Mucosa of descending colon (tissue), 3 donors: ENCODE measurements at regions not wholly inside any gene's neighbourhood (a gene's known extent, or its start where the extent isn't known, plus 50 kb on each side); places are given as distances from the start of the nearest gene placed in this dataset.
"Not testable (repeated sequence)": the region's sequence is repeated elsewhere in the genome, so short reads cannot be mapped to it uniquely, and the experiment has no call there.

ENCODE experiments used
- ATAC-seq: fragments of 200-7000 bp; cut with Tn5 transposase; one replicate; pipeline ENCODE4 v1.9.1; 2020; ENCODE audit warnings: mild to moderate bottlenecking, moderate library complexity
- DNase-seq, 3 donors: peaks; one replicate each; pipeline ENCODE4 v3.0.0-alpha.2; 2020
- H3K36me3 ChIP-seq: fragments of 200-600 bp; one replicate; pipeline ENCODE4 v1.8.0; 2021; ENCODE audit warnings: low read depth, mild to moderate bottlenecking
- H3K4me1 ChIP-seq: fragments of 200-600 bp; one replicate; pipeline ENCODE4 v1.8.0; 2021; ENCODE audit warnings: low read depth, mild to moderate bottlenecking
- H3K4me3 ChIP-seq: fragments of 200-600 bp; one replicate; pipeline ENCODE4 v1.8.0; 2021; ENCODE audit warnings: mild to moderate bottlenecking
- H3K9me3 ChIP-seq: fragments of 200-600 bp; one replicate; pipeline ENCODE4 v1.8.0; 2021; ENCODE audit warnings: mild to moderate bottlenecking
- CTCF ChIP-seq: fragments of 200-600 bp; IDR thresholded peaks from one replicate; pipeline ENCODE4 v1.8.0; 2022; ENCODE audit warnings: antibody characterized with exemption, mild to moderate bottlenecking
- intact Hi-C, 2 donors: fragments of 100-400 bp; cut with DNase I in 1 of 2; cut with micrococcal nuclease in 1 of 2; formaldehyde crosslinking; loops; one replicate each; pipeline versions ENCODE4 v1.11.0 to v1.11.1; 2022; cut with DNase I, micrococcal nuclease
- donor health status: DM: no; HTN: no; CAD: no; lungs with moderate emphysema.
- donor health status: DM: no; HTN: no; CAD: no.
- donor health status: DM: no; HTN: yes; CAD: no.

GRCh38 chr10:129199826-129200225 is 267.2 kb upstream of the MGMT start:
- no peak for TF ChIP-seq CTCF
- intact Hi-C loops, result no loop called here
- DNase-seq, result no peak

GRCh38 chr10:129203819-129204218 is 263.2 kb upstream of the MGMT start:
- H3K4me3 ChIP-seq, result no peak overlapping the region
- DNase-seq (no peak), ATAC-seq (no peak)
- TF ChIP-seq CTCF, result no peak
- H3K36me3 ChIP-seq, result no peaks in the 10 kb centered on the region
- H3K9me3 ChIP-seq, result no peaks in the 10 kb centered on the region
- intact Hi-C loops, result no loop called here
- H3K4me1 ChIP-seq, result no peaks in the 10 kb centered on the region

More at GRCh38 chr10:129199826-129200225, 267.2 kb upstream of the MGMT start:
- Histone ChIP-seq H3K36me3 (no peaks in the 10 kb centered on the region), H3K4me3 (no peak overlapping the region), H3K9me3 (no peaks in the 10 kb centered on the region), H3K4me1 (no peaks in the 10 kb centered on the region)
- ATAC-seq, result no peak

GRCh38 chr10:129207297-129207696 is 259.7 kb upstream of the MGMT start:
- Histone ChIP-seq H3K36me3 (no peaks in the 10 kb centered on the region), H3K4me1 (no peaks in the 10 kb centered on the region), H3K4me3 (no peak overlapping the region), H3K9me3 (no peaks in the 10 kb centered on the region)
- TF ChIP-seq CTCF, result no peak
- DNase-seq, result no peak
- no peak for ATAC-seq
- intact Hi-C loops, result no loop called here

- Histone ChIP-seq H3K36me3 (no peaks in the 10 kb centered on the region), H3K9me3 (no peaks in the 10 kb centered on the region), H3K4me3 (no peak overlapping the region), H3K4me1 (no peaks in the 10 kb centered on the region)
- no peak for ATAC-seq
- intact Hi-C loops, result no loop called here
- no peak for DNase-seq
- no peak for TF ChIP-seq CTCF
These were observed 256.2 kb upstream of the MGMT start for GRCh38 chr10:129210876-129211275.

GRCh38 chr10:129213256-129213655 is 253.8 kb upstream of the MGMT start:
- no peaks in the 10 kb centered on the region for H3K36me3 ChIP-seq
- no peaks in the 10 kb centered on the region for H3K4me1 ChIP-seq
- no peak overlapping the region for H3K4me3 ChIP-seq
- DNase-seq, result no peak
- intact Hi-C loops, result no loop called here
- ATAC-seq, result no peak
- H3K9me3 ChIP-seq, result no peaks in the 10 kb centered on the region
- no peak for TF ChIP-seq CTCF

GRCh38 chr10:129213996-129214395 is 253.0 kb upstream of the MGMT start:
- ATAC-seq, H3K9me3 ChIP-seq, H3K4me3 ChIP-seq, H3K36me3 ChIP-seq, DNase-seq, intact Hi-C loops, H3K4me1 ChIP-seq: not testable (repeated sequence)
